GM12873 (cell line): ENCODE measurements at regions not wholly inside any gene's neighbourhood (a gene's known extent, or its start where the extent isn't known, plus 50 kb on each side); places are given as distances from the start of the nearest gene placed in this dataset.

Experiments used
- TF ChIP-seq, protein P1 (sequence below): IDR thresholded peaks from 2 replicates; pipeline ENCODE4 v1.5.1; 2012; ENCODE audit warnings: low read depth, mild to moderate bottlenecking, moderate library complexity, low read length, control low read depth; ENCODE audit not compliant: insufficient read depth; ENCODE audit errors: missing control alignments

DNA sequence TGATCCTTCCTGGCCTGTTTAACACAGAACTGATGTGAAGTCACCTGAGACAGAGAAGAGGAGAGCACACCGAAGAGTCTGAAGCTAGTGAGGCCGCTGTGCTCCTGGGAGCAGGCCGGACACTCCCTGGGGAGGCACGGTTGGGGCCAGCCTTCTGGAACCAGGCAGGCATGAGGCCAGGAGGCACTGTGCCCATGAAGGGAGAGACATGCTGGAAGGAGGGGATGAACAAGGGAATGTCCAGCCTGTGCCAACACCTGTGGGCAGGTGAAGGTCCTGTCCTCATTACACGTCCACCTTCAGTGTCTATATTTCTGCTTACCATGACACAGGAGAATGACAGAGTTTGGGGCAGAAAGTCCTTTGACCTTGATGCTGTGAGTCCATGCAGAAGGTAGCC lies 183.8 kb upstream of the S1PR3 start:
- TF ChIP-seq, protein P1, sequence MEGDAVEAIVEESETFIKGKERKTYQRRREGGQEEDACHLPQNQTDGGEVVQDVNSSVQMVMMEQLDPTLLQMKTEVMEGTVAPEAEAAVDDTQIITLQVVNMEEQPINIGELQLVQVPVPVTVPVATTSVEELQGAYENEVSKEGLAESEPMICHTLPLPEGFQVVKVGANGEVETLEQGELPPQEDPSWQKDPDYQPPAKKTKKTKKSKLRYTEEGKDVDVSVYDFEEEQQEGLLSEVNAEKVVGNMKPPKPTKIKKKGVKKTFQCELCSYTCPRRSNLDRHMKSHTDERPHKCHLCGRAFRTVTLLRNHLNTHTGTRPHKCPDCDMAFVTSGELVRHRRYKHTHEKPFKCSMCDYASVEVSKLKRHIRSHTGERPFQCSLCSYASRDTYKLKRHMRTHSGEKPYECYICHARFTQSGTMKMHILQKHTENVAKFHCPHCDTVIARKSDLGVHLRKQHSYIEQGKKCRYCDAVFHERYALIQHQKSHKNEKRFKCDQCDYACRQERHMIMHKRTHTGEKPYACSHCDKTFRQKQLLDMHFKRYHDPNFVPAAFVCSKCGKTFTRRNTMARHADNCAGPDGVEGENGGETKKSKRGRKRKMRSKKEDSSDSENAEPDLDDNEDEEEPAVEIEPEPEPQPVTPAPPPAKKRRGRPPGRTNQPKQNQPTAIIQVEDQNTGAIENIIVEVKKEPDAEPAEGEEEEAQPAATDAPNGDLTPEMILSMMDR, result no peak

DNA sequence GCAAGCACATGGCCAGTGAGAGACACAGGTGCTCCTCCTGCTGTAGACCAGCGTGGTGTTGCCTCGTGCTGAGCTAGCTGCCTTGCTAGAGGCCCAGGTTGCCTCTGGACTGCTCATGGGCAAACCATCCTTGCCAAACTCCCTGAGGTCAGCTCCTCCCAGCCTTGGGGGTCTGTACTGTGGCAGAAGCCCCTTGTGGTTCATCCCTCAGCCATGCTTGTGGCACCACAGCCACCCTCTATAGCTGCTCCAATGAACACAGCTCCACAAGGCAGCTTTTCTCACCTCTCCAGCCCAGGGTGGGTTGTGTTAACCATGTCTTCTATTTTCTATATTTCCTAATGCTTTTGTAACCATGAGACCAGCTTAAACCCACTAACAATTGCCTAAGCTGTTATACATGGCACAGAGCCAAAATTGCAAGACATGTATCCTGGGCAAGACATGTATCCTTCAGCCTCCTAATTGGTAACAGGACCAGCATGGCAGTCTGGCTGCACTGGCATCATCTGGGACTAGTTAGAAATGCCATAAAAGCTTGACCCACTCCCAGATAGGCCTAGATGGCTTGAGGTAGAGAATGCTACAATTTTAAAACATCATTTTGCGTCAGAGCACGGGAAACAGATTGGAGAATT lies 183.1 kb upstream of the S1PR3 start:
- TF ChIP-seq, protein P1, result no peak

DNA sequence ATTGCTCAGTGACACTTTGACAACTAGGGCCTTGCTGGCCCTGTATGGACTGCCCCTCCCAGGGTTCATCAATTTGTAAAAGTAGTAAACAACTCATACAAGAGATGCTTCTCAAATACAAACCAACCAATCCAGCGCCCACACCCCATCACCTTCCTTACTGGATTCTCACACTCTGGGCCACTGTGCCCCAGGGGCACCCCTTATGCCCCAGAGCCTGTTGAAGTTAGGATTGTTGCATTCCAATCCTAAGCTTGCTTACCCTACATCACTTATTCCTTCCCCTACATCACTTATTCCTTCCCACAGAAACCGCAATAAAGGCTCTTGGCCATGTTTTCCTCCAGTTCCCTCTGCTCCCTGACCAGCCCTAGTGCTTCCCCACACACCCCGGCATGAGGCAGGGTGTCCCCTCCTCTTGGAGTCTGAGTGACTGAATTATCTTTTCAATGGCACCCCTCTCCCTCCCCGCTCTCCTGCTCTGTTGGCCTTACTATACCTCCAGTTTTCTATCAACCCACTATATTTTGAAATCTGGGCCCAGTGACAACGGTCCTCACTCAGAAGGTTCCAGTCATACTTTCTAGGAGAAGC lies 182.4 kb upstream of the S1PR3 start:
- TF ChIP-seq, protein P1, result no peak

DNA sequence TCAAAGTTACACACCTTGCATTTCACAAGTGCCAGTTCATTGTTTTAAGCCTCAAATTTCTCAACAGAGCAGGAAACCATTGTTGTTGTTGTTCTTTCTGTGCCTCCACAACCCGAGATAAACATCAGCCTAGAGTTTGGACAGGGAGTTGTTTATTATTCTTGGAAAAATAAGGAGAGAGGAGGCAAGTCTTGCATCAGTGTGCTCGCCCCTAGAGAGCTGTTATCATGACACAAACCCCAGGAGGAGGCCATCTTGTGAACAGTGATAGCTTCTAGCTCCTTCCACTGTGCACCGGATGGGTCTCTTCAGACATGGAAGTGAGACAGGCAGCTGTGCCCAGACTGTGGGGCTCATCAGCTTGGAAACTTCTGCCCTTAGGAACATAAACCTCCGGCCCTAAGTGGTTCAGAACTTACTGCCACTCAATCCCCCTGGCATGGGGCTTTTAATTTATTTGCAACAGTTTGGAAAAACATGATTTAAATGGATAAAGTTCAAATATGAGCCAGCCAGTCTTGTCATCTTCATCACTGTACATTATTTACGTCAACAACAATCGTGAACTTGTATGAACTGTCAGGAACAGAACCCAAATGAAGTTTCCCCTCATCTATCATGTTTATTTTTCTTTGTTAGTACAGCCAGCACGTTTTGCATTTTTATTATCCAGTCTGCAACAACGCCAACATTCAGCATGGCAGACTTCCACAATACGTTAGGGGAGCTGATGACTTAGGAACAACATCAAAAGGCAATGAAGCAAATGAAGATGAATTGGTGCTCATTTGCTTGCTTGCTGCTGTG lies 181.7 kb upstream of the S1PR3 start:
- TF ChIP-seq, protein P1, result no peak

DNA sequence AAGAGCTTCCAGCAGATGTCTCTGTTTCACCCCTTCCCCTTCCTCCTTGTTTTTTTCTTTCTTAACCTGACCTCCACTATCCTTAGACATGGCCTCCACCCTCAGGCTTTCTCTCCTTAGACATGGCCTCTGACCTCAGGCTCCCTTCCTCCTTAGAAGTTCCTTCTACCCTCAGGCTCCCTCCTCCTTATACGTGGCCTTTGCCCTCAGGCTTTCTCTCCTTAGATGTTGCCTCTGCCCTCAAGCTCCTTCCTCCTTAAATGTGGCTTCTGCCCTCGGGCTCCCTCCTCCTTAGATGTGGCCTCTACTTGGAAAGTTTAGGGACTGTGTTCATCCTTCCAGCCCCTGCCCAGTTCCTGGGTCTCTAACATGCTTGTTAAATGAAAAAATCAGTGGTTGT lies 180.4 kb upstream of the S1PR3 start:
- TF ChIP-seq, protein P1, result no peak

DNA sequence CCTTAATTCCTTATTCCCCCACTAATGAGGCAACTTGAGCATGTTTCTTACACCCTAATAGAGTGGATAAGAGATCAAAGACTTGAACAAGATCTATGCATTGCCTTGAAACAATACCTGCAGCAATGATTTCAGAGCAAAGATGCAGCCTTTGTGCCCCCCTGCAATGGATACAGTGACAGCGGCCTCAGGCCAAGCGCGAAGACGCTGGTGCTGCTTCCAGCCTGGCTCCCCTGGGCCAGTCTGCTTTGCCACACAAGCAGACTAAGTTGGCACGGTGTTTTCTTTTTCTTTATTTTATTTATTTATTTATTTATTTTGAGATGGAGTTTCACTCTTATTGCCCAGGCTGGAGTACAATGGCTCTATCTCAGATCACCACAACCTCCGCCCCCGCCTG lies 179.8 kb upstream of the S1PR3 start:
- TF ChIP-seq, protein P1, result no peak

DNA sequence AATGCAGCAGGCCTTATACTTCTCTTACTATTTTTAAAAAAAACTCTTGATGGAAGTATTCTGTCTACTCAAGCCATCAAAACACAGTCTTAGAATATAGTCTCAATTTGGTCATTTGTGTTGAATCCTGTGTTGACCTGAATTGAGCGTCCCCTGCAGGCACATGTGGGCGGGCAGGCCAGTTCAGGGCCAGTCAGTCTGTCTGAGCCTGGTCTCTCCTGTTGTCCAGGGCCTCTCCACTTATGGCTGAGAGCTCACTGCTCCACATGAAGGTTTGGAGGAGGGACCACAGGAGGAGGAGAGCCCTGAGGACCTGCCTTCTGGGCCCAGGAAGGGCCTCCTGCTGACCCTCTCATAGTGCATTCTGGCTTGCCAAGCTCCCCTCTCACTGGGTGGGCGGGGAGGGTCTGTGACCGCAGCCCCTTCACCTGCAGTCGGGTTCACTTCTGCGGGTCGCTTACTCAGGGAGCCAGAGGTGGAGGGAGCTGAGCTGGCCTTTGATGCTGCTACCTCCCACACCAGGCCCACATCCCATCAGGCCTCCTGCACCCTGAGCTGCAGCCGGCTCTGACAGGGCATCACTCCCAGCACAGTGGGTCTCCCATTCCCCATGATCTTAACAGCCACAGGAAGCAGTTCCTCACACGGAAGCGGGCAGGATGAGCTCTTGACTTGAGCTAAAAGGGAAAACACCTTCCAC lies 178.2 kb upstream of the S1PR3 start:
- TF ChIP-seq, protein P1, result no peak
